ENCODE measurements at regions not wholly inside any gene's neighbourhood (a gene's known extent, or its start where the extent isn't known, plus 50 kb on each side); places are given as distances from the start of the nearest gene placed in this dataset.

DNA sequence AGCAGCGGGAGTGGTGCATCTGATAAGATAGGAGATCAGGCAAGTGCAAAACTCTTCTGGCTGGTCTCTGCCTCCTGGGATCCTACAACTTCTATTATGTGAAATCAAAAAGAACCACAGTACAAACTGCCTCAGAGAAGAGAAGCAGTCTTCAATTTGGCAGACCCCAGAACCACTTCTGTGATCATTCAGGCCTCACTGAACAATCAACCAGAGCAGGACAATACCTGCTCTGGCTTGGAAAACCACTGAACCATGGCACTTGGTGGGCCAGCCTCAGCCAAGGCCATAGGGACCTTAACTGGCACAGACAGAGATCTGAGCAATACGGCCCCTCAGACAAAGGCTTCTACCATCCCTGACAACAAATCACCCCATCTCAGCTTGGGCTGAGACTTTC, 103.0 kb downstream of the NDUFA12 start:
- Mint-ChIP-seq H3K27ac (no peak overlapping the region), H3K36me3 (no peaks in the 10 kb centered on the region), H3K4me1 (no peaks in the 10 kb centered on the region), H3K9me3 (peaks cover 1 to 5% (median 3%) of the 10 kb centered on the region in 7 donors), H3K27me3 (ENCODE audit: low read depth in 3 of 3) (peaks cover 0 to 4% (median 3%) of the 10 kb centered on the region in 3 donors), H3K4me3 (no peak overlapping the region)
- H3K4me3 ChIP-seq (replicated peaks in 1 of 3; ENCODE audit: low read depth in 2 of 3, low read length in 3 of 3) = no peak overlapping the region
- H3K27ac ChIP-seq (ENCODE audit: low read depth in 1 of 2, low read length in 2 of 2) = no peak overlapping the region
- no peak overlapping the region for H3K4me2 ChIP-seq (replicated peaks; ENCODE audit: extremely low read depth, low read length, poor library complexity, severe bottlenecking)
- no peaks in the 10 kb centered on the region for H3K79me2 ChIP-seq (ENCODE audit: insufficient read depth, low read length)
- H4K20me1 ChIP-seq (ENCODE audit: insufficient read depth, low read length) = no peaks in the 10 kb centered on the region
- H2AFZ ChIP-seq (ENCODE audit: insufficient read depth, low read depth, low read length, poor library complexity, severe bottlenecking) = no peak overlapping the region
- H3K9ac ChIP-seq (ENCODE audit: insufficient read depth, low read length, poor library complexity, severe bottlenecking) = no peak overlapping the region
- H3K36me3 ChIP-seq (replicated peaks in 1 of 2; ENCODE audit: control insufficient read depth in 1 of 2, insufficient read depth in 2 of 2, low read length in 2 of 2) = no peaks in the 10 kb centered on the region
- intact Hi-C loops (cut with micrococcal nuclease) = no loop called here
- H3K27me3 ChIP-seq (ENCODE audit: control insufficient read depth in 2 of 2, insufficient read depth in 2 of 2, low read length in 2 of 2) = no peaks in the 10 kb centered on the region
- WGBS (ENCODE audit: insufficient coverage) = no CpG with 5 or more reads among the region's 2 CpGs
- TF ChIP-seq, protein P1, sequence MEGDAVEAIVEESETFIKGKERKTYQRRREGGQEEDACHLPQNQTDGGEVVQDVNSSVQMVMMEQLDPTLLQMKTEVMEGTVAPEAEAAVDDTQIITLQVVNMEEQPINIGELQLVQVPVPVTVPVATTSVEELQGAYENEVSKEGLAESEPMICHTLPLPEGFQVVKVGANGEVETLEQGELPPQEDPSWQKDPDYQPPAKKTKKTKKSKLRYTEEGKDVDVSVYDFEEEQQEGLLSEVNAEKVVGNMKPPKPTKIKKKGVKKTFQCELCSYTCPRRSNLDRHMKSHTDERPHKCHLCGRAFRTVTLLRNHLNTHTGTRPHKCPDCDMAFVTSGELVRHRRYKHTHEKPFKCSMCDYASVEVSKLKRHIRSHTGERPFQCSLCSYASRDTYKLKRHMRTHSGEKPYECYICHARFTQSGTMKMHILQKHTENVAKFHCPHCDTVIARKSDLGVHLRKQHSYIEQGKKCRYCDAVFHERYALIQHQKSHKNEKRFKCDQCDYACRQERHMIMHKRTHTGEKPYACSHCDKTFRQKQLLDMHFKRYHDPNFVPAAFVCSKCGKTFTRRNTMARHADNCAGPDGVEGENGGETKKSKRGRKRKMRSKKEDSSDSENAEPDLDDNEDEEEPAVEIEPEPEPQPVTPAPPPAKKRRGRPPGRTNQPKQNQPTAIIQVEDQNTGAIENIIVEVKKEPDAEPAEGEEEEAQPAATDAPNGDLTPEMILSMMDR (IDR thresholded peaks at IDR 0.05) = no peak
- no peak for DNase-seq
- H3K9me3 ChIP-seq (replicated peaks in 1 of 2; ENCODE audit: control insufficient read depth in 1 of 2, insufficient read depth in 1 of 2, low read length in 2 of 2) = peaks cover 4 to 5% of the 10 kb centered on the region in 2 donors
- H3K4me1 ChIP-seq (ENCODE audit: control insufficient read depth in 1 of 2, insufficient read depth in 2 of 2, low read length in 2 of 2) = no peaks in the 10 kb centered on the region

DNA sequence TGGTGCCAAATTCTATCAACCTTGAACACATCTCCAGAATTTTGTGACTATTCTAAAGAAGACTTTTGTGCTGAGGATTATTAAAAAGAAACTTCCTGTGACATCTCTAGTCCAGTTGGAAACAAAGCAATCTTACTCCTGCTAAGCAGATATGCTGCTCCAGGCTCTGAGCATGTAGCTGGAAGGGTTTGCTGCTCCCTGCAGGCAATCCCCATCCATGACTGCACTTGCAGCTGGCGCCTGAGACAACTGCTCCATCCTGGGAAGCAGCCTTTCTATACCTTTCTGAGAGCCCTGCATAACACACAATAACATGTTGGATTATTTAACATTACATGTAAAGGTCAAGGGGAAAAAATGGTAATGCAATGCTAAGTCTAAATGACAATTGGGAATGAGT, 105.1 kb downstream of the NDUFA12 start:
- no peak overlapping the region for H2AFZ ChIP-seq (ENCODE audit: insufficient read depth, low read depth, low read length, poor library complexity, severe bottlenecking)
- H3K9ac ChIP-seq (ENCODE audit: insufficient read depth, low read length, poor library complexity, severe bottlenecking) = no peak overlapping the region
- no CpG with 5 or more reads among the region's 1 CpG for WGBS (ENCODE audit: insufficient coverage)
- H3K79me2 ChIP-seq (ENCODE audit: insufficient read depth, low read length) = no peaks in the 10 kb centered on the region
- no peaks in the 10 kb centered on the region for H3K9me3 ChIP-seq (replicated peaks in 1 of 2; ENCODE audit: control insufficient read depth in 1 of 2, insufficient read depth in 1 of 2, low read length in 2 of 2)
- H3K36me3 Mint-ChIP-seq = no peaks in the 10 kb centered on the region
- no peaks in the 10 kb centered on the region for H3K9me3 Mint-ChIP-seq
- intact Hi-C loops (cut with micrococcal nuclease) = loop anchor here in 1 of 2 donors (10.0 kb wide), 1 partner anchor 354 kb away; no protein-coding TSS in a partner anchor
- peaks cover 0 to 4% (median 2%) of the 10 kb centered on the region in 3 donors for H3K27me3 Mint-ChIP-seq (ENCODE audit: low read depth in 3 of 3)
- H4K20me1 ChIP-seq (ENCODE audit: insufficient read depth, low read length) = no peaks in the 10 kb centered on the region
- no peaks in the 10 kb centered on the region for H3K4me1 Mint-ChIP-seq
- TF ChIP-seq, protein P1 (IDR thresholded peaks at IDR 0.05) = no peak
- no peak overlapping the region for H3K4me3 ChIP-seq (replicated peaks in 1 of 3; ENCODE audit: low read depth in 2 of 3, low read length in 3 of 3)
- no peak overlapping the region for H3K4me3 Mint-ChIP-seq
- no peaks in the 10 kb centered on the region for H3K27me3 ChIP-seq (ENCODE audit: control insufficient read depth in 2 of 2, insufficient read depth in 2 of 2, low read length in 2 of 2)
- no peak overlapping the region for H3K27ac Mint-ChIP-seq
- no peaks in the 10 kb centered on the region for H3K4me1 ChIP-seq (ENCODE audit: control insufficient read depth in 1 of 2, insufficient read depth in 2 of 2, low read length in 2 of 2)
- no peak overlapping the region for H3K27ac ChIP-seq (ENCODE audit: low read depth in 1 of 2, low read length in 2 of 2)
- H3K36me3 ChIP-seq (replicated peaks in 1 of 2; ENCODE audit: control insufficient read depth in 1 of 2, insufficient read depth in 2 of 2, low read length in 2 of 2) = no peaks in the 10 kb centered on the region
- no peak for DNase-seq
- H3K4me2 ChIP-seq (replicated peaks; ENCODE audit: extremely low read depth, low read length, poor library complexity, severe bottlenecking) = no peak overlapping the region

All from CD14-positive monocyte (primary cell).